ENCODE measurements at regions not wholly inside any gene's neighbourhood (a gene's known extent, or its start where the extent isn't known, plus 50 kb on each side); places are given as distances from the start of the nearest gene placed in this dataset.

DNA sequence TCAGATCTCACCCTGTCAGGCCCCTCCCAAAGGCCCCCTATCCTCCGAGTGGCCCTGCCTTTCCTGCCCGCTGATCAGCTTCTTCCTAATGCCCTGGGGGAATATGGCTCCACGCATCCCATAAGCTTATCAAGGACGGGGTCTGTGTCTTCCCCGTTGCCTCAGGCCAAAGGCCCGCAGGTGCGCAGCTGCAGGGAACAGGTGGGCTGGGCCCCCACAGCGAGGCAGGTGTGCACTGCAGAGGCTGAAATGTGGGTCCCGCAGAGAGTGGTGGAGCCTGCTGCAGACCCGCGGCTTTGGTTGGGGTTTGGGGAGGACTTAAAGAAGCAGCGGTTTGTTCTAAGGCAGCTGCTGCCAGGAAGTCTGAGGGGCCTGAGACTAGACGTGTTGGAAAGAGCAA is 220.8 kb upstream of the TCERG1L start:
- Histone ChIP-seq H3K9ac (replicated peaks; ENCODE audit: extremely low read depth, insufficient read depth, low read length) (no peak overlapping the region), H3K27ac (ENCODE audit: insufficient read depth, low read depth, low read length) (no peak overlapping the region), H3K27me3 (ENCODE audit: control insufficient read depth in 2 of 2, insufficient read depth in 2 of 2, low read length in 2 of 2) (no peaks in the 10 kb centered on the region), H4K20me1 (replicated peaks; ENCODE audit: control insufficient read depth, extremely low read depth, insufficient read depth, low read length) (no peaks in the 10 kb centered on the region), H3K36me3 (ENCODE audit: control insufficient read depth in 2 of 2, extremely low read depth in 1 of 2, insufficient read depth in 2 of 2, low read length in 2 of 2) (no peaks in the 10 kb centered on the region), H3K9me1 (replicated peaks; ENCODE audit: control insufficient read depth, extremely low read depth, insufficient read depth, low read length) (no peaks in the 10 kb centered on the region), H3K79me2 (ENCODE audit: control insufficient read depth, insufficient read depth, low read length) (no peaks in the 10 kb centered on the region), H3K4me2 (ENCODE audit: insufficient read depth, low read length) (no peak overlapping the region), H3K4me3 (replicated peaks in 1 of 3; ENCODE audit: insufficient read depth in 1 of 3, low read depth in 1 of 3, low read length in 3 of 3) (no peak overlapping the region), H2AFZ (ENCODE audit: low read depth, low read length) (no peak overlapping the region), H3K9me3 (replicated peaks; ENCODE audit: control insufficient read depth, insufficient read depth, low read length) (peaks cover 2% of the 10 kb centered on the region), H3K4me1 (ENCODE audit: control insufficient read depth, extremely low read depth, insufficient read depth, low read length) (no peaks in the 10 kb centered on the region)
- ChIA-PET POLR2A (no interaction called here), CTCF (no interaction called here)
- DNase-seq (ENCODE audit: low read depth, low spot score): no peak
- no peak for FAIRE-seq
- BruUV-seq (replicated peaks): no TSS peak
- TF ChIP-seq GATA2 (IDR thresholded peaks at IDR 0.05; ENCODE audit: insufficient read depth, insufficient read length, low read depth, low read length) (no peak), POLR2A (IDR thresholded peaks at IDR 0.05; ENCODE audit: low read depth, low read length) (no peak), MYC (IDR thresholded peaks at IDR 0.05; ENCODE audit: low read depth, low read length) (no peak), FOS (IDR thresholded peaks at IDR 0.05; ENCODE audit: borderline replicate concordance, insufficient read depth, low read length) (no peak), JUN (IDR thresholded peaks at IDR 0.05; ENCODE audit: borderline replicate concordance, insufficient read depth, insufficient read length, low read depth) (no peak), POLR2AphosphoS5 (IDR thresholded peaks at IDR 0.05; ENCODE audit: insufficient read depth, low read depth, low read length) (no peak), EZH2 (IDR thresholded peaks at IDR 0.05; ENCODE audit: borderline replicate concordance, low read depth, low read length, severe bottlenecking) (no peak)
- TF ChIP-seq, protein P1, sequence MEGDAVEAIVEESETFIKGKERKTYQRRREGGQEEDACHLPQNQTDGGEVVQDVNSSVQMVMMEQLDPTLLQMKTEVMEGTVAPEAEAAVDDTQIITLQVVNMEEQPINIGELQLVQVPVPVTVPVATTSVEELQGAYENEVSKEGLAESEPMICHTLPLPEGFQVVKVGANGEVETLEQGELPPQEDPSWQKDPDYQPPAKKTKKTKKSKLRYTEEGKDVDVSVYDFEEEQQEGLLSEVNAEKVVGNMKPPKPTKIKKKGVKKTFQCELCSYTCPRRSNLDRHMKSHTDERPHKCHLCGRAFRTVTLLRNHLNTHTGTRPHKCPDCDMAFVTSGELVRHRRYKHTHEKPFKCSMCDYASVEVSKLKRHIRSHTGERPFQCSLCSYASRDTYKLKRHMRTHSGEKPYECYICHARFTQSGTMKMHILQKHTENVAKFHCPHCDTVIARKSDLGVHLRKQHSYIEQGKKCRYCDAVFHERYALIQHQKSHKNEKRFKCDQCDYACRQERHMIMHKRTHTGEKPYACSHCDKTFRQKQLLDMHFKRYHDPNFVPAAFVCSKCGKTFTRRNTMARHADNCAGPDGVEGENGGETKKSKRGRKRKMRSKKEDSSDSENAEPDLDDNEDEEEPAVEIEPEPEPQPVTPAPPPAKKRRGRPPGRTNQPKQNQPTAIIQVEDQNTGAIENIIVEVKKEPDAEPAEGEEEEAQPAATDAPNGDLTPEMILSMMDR (IDR thresholded peaks at IDR 0.05; ENCODE audit: extremely low read depth in 1 of 2, insufficient read depth in 1 of 2, low read depth in 1 of 2, low read length in 2 of 2): no peak
- TF ChIP-seq, protein P2, sequence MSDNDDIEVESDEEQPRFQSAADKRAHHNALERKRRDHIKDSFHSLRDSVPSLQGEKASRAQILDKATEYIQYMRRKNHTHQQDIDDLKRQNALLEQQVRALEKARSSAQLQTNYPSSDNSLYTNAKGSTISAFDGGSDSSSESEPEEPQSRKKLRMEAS (IDR thresholded peaks at IDR 0.05; ENCODE audit: insufficient read depth, insufficient read length): no peak
- dilution Hi-C loops (cut with MboI; ENCODE audit: extremely low pct_ligation_motif_present, low sequenced_read_pairs): no loop called here
- intact Hi-C loops (cut with micrococcal nuclease): no loop called here
